Mesothelial cell of epicardium (in vitro differentiated cells): ENCODE measurements at regions not wholly inside any gene's neighbourhood (a gene's known extent, or its start where the extent isn't known, plus 50 kb on each side); places are given as distances from the start of the nearest gene placed in this dataset.

Experiments
- DNase-seq, 2 experiments: peaks; one replicate each; pipeline ENCODE4 v3.0.0; 2021; ENCODE audit warnings: low spot score in 2 of 2; ENCODE audit not compliant: unreplicated experiment in 2 of 2
- H3K27ac Mint-ChIP-seq: 2 replicates; pipeline ENCODE4 v1.8.0; 2021; ENCODE audit warnings: mixed read lengths
- H3K27me3 Mint-ChIP-seq: 2 replicates; pipeline ENCODE4 v1.8.0; 2021; ENCODE audit warnings: low read depth, mixed read lengths
- H3K36me3 Mint-ChIP-seq: 2 replicates; pipeline ENCODE4 v1.8.0; 2021; ENCODE audit warnings: mixed read lengths
- H3K4me1 Mint-ChIP-seq: 2 replicates; pipeline ENCODE4 v1.8.0; 2021; ENCODE audit warnings: mixed read lengths
- H3K4me3 Mint-ChIP-seq: 2 replicates; pipeline ENCODE4 v1.8.0; 2021; ENCODE audit warnings: mild to moderate bottlenecking, moderate library complexity, mixed read lengths
- H3K9me3 Mint-ChIP-seq: 2 replicates; pipeline ENCODE4 v1.8.0; 2021; ENCODE audit warnings: mixed read lengths
- TF ChIP-seq, protein P1 (sequence below): fragments of 200-600 bp; sonication (generic); IDR thresholded peaks from one replicate; pipeline ENCODE4 v1.5.0; 2021; ENCODE audit warnings: antibody characterized with exemption; ENCODE audit not compliant: unreplicated experiment

DNA sequence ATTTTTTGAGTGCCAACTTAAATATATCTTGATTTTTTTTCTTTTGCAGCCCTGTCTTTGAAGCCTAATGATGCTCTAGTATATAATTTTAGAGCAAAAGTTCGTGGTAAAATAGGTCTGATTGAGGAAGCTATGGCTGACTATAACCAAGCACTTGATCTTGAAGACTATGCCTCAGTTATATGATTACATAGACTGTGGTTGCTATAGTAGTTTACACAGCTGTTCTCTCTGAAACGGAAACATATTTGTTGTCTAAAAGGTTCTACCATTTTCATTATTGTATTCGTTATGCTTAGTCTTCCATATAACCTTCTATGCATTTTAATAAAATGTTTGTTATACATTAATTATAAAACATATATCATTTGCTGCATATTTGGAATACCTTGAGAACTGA lies 246.7 kb downstream of the TTC6 start:
- Mint-ChIP-seq H3K27ac (no peak overlapping the region), H3K4me3 (no peak overlapping the region), H3K9me3 (no peaks in the 10 kb centered on the region), H3K27me3 (peaks cover 6% of the 10 kb centered on the region), H3K36me3 (no peaks in the 10 kb centered on the region), H3K4me1 (no peaks in the 10 kb centered on the region)
- DNase-seq = no peak
- TF ChIP-seq, protein P1, sequence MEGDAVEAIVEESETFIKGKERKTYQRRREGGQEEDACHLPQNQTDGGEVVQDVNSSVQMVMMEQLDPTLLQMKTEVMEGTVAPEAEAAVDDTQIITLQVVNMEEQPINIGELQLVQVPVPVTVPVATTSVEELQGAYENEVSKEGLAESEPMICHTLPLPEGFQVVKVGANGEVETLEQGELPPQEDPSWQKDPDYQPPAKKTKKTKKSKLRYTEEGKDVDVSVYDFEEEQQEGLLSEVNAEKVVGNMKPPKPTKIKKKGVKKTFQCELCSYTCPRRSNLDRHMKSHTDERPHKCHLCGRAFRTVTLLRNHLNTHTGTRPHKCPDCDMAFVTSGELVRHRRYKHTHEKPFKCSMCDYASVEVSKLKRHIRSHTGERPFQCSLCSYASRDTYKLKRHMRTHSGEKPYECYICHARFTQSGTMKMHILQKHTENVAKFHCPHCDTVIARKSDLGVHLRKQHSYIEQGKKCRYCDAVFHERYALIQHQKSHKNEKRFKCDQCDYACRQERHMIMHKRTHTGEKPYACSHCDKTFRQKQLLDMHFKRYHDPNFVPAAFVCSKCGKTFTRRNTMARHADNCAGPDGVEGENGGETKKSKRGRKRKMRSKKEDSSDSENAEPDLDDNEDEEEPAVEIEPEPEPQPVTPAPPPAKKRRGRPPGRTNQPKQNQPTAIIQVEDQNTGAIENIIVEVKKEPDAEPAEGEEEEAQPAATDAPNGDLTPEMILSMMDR = no peak

DNA sequence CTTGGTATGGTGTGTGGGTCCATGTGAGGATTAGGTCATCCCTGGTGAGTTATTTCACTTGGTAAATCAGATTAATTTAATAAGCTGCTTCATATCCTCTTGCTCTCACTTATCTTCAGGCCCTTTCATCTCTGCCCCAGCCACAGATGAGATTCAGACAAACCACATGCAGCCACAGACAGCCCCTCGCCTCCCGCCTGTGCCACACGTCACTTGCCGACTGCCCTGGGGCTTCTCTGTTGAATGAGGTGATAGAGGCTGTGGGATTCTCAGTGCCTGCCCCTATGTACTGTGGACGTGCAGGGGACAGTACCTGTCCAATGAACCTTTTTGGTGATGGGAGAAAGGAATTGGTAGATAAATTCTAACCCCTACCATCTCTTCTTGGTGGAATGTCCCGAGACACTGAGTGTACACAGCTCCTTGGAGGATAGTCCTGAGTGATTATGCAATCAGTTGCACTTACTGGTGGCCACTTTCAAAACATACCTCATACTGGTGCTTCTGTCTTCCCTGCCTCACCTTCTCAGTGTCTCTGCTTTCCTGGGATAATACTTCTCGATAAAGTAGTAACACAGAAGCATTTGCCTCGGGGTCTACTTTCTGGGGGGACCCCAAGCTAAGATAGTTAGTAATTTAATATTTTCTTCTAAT lies 248.7 kb downstream of the TTC6 start:
- no peaks in the 10 kb centered on the region for H3K9me3 Mint-ChIP-seq
- H3K36me3 Mint-ChIP-seq = no peaks in the 10 kb centered on the region
- TF ChIP-seq, protein P1 = no peak
- no peak overlapping the region for H3K4me3 Mint-ChIP-seq
- H3K27ac Mint-ChIP-seq = no peak overlapping the region
- no peak for DNase-seq
- H3K27me3 Mint-ChIP-seq = peaks cover 6% of the 10 kb centered on the region
- H3K4me1 Mint-ChIP-seq = no peaks in the 10 kb centered on the region

DNA sequence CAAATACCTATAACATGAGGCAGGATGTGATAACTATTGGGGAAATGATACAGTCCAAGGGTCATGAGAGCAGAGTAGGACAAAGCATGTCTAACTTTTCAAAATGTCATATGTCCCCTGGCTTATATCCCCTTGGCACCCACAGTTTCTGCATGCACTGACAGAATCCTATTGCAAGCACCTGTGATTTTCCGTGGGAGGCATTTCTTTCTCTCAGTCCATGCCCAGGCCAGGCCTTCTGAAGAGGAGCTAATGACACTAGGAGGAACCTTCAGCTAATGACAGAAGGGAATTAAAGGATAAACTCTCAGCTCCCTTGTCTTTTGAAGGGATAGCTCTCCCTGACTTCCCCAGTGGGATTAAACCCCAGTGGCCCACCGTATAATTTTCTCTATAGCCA lies 249.2 kb downstream of the TTC6 start:
- DNase-seq = no peak
- no peak overlapping the region for H3K27ac Mint-ChIP-seq
- no peaks in the 10 kb centered on the region for H3K4me1 Mint-ChIP-seq
- no peak overlapping the region for H3K4me3 Mint-ChIP-seq
- peaks cover 6% of the 10 kb centered on the region for H3K27me3 Mint-ChIP-seq
- no peaks in the 10 kb centered on the region for H3K9me3 Mint-ChIP-seq
- TF ChIP-seq, protein P1 = no peak
- no peaks in the 10 kb centered on the region for H3K36me3 Mint-ChIP-seq

GRCh38 chr14:37848985-37849621 lies 253.7 kb downstream of the TTC6 start:
- peaks cover 6% of the 10 kb centered on the region for H3K27me3 Mint-ChIP-seq

GRCh38 chr14:37851054-37851453 lies 255.6 kb downstream of the TTC6 start:
- H3K36me3 Mint-ChIP-seq = no peaks in the 10 kb centered on the region
- no peak overlapping the region for H3K27ac Mint-ChIP-seq
- DNase-seq = no peak
- H3K9me3 Mint-ChIP-seq = no peaks in the 10 kb centered on the region
- H3K4me1 Mint-ChIP-seq = no peaks in the 10 kb centered on the region
- no peak overlapping the region for H3K4me3 Mint-ChIP-seq
- peaks cover 7% of the 10 kb centered on the region for H3K27me3 Mint-ChIP-seq
- TF ChIP-seq, protein P1 = no peak

More at GRCh38 chr14:37848985-37849621, 253.7 kb downstream of the TTC6 start:
- Mint-ChIP-seq H3K4me3 (no peak overlapping the region), H3K9me3 (no peaks in the 10 kb centered on the region), H3K36me3 (no peaks in the 10 kb centered on the region), H3K4me1 (no peaks in the 10 kb centered on the region), H3K27ac (no peak overlapping the region)
- TF ChIP-seq, protein P1 = no peak
- DNase-seq = no peak
